GM19467 (cell line): ENCODE measurements at regions not wholly inside any gene's neighbourhood (a gene's known extent, or its start where the extent isn't known, plus 50 kb on each side); places are given as distances from the start of the nearest gene placed in this dataset.
"Not testable (repeated sequence)": the region's sequence is repeated elsewhere in the genome, so short reads cannot be mapped to it uniquely, and the experiment has no call there.

Experiments
- ATAC-seq: cut with Tn5 transposase; IDR thresholded peaks from one replicate; pipeline ENCODE4 v1.9.1; 2021; ENCODE audit warnings: mild to moderate bottlenecking, moderate library complexity; ENCODE audit not compliant: unreplicated experiment

DNA sequence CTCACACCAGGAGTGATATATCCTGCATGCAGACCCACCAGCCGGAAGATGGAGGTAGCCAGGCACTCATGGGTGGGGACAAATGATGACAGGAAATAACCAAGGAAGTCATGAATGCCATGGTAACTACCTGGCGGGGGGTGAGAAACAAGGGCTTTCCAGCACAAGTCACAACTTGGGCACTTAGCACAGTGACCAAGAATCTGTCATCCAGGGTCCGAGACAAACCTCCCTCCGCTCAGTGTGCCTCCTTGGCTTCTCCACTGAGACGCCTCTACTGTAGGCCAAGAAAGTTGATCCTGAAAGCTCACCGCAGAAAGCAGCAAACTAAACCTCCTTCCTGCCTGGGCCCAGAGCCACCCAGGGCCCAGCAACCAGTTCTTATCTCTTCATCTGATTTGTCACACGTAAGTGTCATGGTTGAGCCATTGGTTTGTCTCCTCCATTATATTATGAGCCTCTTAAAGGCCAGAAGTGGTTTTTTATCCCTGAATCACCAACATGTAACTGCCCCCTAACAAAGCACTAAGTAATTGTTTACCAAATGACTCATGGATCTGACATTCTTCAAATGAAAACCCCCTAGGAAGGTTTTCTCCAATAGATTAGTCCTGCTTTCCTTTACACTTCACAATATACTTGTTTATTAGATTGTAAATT lies 84.3 kb upstream of the TAB2 start:
- ATAC-seq = no peak

DNA sequence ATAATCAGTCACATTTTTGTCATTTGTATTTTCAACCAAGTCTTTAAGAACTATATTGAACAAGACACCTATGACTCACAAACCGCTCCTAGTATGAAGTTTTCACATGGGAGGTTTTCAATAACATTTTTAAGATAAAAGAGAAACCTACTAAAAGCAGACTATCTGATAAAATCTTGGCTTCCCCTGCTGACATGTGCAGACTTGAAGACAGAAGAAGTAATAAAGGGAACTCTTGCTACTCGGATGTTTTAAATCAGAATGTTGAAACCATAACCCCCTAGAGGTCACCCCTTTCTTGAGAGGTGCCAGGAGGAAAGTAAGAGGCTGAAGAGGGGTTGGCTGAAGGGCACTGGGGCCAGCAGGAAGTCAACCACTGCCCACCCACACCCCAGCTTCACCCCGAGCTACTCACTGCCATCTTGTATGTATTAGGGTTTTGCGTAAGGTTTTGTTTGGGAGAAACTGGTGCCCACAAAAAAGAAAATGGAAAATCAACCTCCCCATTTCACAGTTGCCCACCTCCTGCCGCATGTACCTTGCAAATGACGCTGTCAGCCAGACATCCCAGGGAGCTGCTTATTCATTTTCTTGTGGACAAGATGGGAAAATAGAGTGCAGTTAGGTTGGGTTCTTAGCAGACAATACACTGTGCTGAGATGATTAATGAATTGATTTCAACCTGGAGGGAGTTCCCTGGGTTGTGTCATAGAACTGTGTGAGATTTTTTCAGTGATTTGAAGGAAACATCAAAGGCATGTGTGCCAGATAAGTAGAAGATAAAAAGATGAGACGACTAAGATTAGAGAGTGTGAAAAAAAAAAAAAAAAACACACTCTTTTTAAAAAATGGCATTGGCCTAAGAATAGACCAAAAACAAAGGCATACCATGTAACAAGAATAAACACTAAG lies 83.2 kb upstream of the TAB2 start:
- no peak for ATAC-seq

DNA sequence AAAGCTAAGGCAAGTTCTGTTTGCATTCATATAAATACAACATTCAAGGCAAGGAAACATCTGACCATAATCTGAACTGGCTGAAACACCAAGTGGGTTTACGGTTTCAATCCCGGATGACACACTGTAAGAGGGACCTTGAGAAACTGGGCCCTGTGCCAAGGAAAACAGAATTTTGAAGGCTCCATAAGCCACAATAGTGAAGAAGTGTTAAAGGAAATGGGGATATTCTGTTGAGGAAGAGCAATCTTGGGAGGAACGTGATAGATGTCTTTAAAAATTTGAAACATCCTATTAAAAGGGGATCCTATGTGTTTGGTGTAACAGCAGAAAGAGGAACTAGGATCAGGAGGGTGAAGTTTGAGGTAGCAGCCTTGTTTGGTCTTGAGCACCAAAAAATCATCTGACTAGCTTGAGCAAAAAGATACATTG lies 82.4 kb upstream of the TAB2 start:
- ATAC-seq = peak; percentile 72

DNA sequence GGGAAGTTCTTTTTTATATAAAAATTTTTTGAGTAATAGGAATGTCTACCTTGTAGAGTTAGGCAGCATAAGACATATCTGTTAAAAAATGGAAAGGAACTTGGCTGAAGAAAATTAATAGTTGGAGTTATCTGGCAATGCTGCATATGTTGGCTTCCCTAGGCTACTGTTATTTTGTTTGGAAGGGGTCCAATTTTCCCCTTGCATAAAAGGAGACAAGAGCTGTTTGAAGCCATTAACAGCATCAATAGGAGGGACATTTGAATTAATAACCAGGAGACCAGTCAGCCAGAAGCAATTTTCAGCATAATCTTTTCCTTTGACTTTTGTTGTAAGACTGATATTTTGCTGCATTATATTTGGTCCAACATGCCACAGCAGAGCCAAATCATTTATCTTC lies 80.9 kb upstream of the TAB2 start:
- no peak for ATAC-seq

DNA sequence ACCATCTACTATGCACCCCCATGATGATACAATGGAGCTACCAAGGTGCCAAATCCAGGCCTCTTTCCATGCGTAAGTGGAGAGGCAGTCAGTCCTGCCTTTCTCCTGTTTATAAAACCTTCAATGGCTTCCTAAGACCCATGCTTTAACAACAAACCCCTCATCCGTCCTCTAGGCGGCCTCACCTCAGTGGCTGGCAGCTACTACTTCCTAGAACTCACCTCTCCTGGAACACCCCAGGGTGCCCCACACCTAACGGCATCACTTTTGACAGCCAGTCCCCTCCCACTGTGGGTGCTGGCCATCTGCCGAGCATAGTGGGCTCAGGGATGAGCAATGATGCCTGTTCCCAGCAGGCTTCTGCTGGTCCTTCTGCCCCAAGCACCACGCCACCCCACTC lies 80.0 kb upstream of the TAB2 start:
- no peak for ATAC-seq

DNA sequence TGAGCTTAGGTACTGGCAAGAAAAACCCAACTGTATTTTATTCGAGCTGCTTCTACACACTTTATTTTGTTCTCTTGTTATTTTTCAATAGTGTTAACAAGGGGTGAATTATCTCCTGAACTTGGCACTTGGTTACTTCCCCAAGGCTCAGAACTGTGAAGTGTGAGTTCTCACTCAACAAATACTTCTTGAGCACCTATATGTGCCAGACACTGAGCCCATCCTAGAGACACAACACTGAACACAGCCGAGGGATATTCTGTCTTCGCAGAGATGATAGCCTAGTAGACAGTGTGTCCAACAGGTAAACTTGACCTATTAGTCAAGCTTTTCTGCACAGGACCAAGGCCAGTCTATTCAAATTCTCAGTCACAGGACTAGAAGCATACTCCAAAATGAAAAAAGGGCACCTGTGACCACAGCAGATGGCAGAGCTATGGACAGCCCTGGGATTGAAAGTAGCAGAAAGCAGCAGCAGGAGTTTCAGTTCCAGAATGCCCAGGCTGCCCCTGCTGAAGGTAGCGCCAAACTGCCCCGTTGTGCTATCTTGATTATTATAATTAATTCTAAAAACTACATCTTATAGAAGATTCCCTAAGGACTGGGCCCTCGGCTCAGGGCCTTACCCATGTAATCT lies 77.8 kb upstream of the TAB2 start:
- no peak for ATAC-seq

DNA sequence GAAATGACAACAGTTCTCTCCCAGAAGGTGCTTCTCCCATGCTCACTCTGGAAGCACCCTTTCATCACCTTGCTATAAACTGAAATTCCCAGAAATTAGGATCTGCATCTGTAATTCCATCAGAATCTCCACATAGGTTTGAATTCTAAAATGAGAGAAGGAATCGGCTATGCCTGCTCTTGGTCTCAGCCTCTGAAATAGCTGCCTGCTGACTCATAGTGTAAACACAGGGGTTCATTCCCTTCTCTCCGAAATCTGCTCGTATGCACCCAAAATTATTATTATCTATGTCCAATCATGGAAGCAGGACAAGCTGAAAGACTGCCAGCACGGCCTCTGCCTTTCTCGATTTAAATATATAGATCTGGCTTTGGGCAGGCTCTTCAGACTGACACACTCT lies 74.6 kb upstream of the TAB2 start:
- ATAC-seq = no peak

DNA sequence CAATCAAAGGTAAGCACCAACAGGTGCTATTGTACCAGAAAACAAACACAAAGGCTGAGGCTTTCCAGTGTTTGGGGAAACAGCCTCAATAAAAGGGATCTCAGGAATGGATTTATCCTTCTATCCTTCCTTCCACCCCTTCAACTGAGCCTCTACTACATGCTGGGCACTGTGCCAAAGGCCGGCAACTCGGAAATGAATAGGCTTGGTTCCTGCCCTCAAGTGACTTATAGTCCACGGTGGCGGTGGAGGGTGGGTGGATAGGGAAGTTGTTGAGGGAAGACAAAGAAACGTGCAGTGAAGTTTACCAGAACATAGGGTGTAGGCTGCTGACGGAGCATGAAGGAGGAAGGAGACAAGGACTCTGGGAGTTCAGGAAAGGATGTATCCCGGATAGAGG lies 73.4 kb upstream of the TAB2 start:
- no peak for ATAC-seq

DNA sequence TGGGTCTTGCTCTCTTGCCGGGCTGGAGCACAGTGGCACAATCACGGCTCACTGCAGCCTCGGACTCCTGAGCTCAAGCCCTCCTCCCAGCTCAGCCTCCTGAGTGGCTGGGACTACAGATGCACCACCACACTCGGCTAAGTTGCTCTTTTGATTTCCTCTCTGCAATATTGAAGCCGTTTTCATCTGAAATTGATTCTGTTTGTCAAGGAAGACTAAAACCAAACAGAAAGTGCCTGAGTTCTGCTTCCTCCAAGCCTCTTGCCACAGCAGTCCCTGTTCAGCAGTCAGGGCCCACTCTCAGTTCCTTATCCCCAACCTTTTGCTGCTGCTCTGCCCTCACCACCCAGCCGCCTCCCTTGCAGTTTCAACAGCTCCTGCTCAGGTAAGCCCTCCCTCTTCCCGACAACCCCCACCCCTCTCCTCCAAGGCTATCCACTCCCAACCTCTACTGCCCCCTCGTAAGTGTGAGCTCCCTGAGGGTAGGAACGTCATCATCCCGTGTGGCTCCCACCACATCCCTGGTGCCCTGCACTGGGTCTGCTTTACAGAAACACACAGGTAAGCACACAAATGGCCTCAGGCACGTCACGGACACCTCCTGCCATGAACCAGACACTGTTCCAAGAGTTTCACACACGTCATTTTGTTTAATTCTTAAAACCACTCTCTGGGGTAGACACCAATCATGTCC lies 70.7 kb upstream of the TAB2 start:
- ATAC-seq = peak; percentile 91

DNA sequence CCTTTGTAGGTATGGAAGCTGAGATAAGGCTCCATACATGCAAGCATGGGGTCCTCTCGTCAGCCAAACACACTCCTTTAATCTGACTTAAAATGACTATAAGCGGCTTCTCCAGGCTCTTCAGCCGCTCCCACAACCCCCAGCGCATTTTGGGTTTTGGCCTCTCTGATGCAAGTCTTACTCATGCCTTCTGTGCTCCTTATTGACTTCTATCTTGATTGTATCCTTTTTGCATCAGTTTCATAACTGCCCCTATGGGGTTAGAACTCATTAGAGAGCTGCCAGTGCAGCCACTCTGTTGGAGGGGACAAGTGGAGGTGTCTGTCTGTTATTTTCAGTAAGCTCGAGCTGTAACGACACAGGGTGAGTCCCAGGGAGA lies 70.1 kb upstream of the TAB2 start:
- ATAC-seq = no peak

DNA sequence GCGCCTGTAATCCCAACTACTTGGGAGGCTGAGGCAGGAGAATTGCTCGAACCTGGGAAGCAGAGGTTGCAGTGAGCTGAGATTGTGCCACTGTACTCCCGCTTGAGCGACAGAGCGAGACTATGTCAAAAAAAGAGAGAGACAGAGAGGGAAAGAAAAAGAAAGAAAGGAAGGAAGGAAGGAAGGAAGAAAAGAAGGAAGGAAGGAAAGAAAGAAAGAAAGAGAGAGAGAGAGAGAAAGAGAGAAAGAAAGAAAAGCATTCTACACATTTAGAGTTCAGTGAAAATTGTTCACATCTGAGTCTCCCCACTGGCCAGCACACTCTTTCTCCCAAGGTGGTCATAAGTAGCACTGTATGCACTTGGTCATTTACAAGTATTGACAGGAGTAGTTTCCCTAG lies 69.2 kb upstream of the TAB2 start:
- ATAC-seq = not testable (repeated sequence)

DNA sequence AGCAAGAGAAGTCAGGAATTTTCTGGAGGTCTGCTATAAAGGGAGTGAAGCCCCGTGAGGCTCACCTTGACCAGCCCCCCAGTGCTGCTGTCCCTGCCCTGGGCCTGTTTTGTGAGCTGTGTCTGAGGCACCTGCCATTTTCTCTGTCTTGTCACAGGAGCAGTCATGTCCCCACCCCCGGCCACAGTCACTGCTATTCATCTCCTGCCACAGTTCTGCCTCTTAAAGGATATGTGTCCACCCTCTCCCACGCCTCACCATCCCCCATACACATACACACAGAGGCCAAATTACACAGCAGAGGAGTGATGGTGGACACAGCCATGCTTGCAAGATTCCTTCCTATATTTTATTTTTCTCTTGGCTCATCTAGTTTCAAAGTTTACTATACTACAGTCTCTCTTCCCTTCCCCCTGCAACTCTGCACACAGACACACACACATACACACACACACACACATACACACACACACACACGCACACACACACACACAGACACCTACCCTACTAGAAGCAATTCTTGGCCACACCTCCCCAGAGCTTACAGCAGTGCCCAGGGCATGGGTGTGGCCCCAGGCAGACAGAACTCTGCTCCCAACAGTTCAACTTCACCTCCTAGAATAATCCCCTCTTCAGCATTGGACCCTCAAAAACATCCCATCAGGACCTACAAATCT lies 68.7 kb upstream of the TAB2 start:
- no peak for ATAC-seq

DNA sequence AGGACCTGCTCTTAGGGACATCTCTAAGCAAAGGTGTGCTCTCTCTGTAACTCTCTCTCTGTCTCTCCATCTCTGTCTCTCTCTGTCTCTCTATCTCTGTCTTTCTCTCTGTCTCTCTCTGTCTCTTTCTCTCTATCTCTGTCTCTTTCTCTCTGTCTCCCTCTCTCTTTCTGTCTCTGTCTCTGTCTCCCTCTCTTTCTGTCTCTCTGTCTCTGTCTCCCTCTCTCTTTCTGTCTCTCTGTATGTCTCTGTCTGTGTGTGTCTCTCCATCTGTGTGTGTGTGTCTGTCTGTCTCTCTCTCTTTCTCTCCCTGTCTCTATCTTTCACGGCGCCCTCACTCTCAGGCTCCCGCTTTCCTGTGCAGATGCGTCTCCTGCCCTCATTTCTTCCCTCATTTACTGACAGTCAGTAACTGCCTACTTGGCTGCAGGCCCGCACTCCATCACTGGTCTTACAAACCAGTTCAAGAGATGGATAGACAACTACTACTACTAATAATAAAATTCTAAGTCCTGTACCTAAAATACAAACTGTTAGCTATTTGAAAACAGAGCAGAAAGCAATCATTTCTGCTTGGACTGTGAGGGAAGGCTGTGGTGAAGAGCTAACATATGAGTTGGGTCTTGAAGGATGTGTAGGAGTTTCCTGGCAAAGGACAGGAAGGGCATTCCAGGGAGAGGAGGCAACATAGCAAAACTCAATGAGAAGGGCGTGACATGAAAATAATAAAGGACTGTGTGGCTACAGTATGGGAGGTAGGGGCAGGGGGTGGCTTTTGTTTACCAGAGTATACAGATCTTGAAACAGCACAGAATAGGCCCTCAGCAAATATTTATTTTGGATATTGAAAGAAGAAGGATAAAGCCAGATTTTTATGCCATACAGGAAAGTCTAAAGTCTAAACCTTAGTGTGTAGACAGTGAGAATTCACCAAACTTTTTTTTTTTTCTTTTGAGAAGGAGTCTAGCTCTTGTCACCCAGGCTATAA lies 67.8 kb upstream of the TAB2 start:
- no peak for ATAC-seq

DNA sequence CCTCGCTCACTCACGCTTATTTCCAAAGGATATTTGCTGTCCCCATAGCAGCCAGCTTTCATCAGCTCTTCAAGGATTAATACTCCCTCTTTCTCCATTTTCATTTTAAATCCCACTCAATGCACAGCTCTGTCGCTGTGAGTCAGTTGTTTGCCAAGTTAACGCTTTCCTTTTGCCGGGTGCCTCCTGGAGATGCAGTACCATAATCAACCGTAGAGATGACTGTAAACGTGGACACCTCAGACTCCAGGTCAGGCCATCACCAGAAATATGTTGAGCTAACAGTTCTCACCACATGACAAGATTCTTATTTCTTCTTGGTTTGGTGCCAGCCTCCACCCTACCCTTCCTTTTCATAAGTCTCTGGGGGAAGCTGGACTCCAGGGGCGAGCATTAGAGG lies 66.6 kb upstream of the TAB2 start:
- ATAC-seq = no peak

DNA sequence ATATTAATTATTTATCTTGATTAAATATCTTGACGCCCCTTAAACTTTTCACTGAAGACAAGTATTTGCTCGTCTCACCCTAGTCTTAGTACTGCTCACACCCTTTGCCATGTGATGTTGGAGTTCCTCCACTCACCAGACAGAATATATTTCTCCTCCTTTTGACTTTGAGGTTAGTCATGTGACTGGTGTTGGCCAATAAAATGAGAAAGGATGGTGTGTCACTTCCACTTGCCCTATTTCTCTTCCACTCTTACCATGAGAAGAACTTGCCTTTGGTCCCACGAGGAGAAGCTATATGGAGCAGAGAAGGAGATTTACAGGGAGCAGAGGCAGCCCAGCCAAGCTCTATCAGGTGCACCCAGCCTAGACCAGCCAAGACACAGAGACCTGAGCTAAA lies 64.9 kb upstream of the TAB2 start:
- ATAC-seq = no peak

DNA sequence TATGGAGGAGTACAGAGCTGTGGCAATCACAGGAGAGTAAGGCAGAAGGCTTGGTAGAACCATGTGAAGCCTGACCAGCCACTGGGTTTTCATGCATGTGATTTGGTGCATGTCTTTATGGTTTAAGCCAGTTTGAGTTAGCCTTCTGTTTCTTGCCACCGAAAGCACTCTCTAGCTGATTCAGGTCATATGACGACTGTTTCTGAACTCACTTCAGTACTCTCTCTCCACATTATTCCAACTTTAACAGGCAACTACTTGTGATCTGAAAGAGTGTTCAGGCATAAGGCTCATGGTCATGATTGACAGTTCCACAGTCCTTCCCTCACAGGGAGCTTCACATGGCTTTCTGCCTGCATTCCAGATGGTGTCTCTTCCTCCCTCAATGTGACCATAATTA lies 63.3 kb upstream of the TAB2 start:
- ATAC-seq = no peak

DNA sequence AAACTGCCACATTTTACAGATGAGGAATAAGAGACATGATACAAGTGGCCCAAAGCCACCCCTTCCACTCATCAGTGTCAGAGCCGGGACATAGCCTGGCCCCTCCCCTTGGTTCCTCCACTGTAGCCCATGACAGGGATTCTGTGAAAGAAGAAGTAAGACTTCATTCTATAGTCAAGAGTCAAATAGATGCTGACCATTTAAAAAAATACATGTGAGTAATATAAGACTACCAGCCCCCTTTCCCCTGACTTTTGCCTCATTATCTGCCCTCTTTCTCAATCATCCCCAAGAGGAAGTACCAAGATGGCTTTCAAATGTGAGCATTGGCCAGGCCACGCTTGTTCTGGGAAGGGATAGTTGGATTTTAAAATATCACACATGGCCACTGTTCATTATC lies 57.8 kb upstream of the TAB2 start:
- ATAC-seq = no peak

DNA sequence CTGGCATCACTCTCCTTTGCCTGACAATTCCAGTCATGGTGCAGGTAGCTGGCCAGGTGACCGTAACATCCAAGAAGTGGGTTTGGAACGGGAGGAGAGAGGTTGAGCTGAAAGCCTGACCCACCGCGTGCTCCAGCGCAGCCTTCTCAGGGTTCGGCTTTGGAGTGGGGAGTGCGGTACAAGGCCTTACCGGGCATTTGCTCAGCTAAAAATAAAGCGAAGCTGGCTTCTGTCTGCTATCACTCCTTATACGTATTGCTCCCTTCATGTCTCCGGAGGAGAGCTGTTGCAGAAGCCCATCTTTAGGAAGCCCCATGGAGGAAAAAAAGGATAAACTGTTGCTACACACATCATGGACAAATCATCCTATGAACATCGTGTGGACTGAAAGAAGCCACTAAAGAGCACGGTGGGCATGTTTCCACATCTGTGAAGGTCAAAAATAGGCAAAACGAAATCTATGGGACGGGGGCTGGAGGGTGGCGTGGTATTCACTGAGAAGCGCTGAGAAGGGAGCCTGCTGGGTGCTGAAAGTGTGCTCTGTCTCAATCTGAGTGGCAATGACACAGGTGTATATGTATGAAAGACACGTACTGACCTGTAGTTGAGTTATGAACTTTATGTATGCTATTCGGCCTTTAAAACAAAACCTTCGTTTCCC lies 57.2 kb upstream of the TAB2 start:
- ATAC-seq = no peak

DNA sequence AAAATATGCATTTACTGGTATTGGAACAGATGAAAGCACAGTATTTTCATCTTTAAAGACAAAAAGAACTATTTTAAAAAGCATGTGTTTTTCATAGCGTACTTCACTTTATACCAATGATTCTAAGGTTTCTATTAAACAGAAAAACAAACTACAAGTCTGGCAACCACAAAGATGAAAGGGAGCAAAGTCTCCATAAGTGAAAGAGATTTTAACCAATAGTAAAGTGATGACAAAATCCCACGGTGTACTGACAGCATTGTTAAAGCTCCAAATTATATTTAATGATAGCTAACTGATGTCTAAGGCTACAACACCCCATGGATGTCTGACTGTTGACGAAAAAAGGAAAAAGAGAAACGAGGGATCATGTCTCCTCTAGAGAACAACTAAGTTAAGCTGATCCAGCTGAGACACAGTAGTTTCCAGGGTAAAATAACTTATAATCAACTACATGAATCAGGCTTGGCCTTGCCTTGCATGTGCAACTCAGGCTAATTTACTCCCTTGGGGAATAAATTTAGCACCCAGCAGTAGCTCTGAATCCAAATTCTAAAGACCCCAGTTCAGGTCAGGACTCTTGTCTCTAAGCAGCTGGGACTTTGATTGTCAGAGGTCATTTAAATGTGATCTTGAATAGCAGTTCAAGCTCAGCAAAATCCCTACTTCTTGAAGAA lies 56.0 kb upstream of the TAB2 start:
- ATAC-seq = no peak
